ENCODE measurements at regions not wholly inside any gene's neighbourhood (a gene's known extent, or its start where the extent isn't known, plus 50 kb on each side); places are given as distances from the start of the nearest gene placed in this dataset.
"Not testable (repeated sequence)": the region's sequence is repeated elsewhere in the genome, so short reads cannot be mapped to it uniquely, and the experiment has no call there.

DNA sequence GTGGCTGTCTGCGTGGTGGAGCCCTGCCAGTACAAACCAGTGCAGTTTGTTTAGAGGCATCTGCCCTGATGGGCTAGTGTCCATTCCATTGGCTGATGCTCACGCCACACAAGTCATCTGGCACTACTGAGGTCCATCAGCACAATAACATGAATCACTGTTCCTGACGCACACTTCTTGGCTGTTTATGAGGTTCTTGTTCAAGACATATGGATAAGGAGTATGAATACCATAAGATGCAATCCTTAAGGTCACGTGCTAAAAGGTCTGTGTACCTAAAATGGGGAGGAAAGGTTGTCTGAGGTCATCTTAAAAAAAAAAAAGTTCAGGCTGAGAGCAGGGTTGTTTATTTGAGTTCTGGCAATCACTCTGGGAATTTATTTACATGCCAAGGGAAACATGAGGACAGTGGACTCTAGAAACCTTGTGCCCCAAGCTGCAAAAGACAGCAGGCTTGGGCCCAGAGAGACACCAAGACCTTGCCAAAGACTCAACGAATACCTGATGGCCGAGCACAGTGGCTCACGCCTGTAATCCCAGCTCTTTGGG lies 54.1 kb upstream of the SHLD1 start:
- DNase-seq (ENCODE audit: low read depth) = peak; percentile 87

DNA sequence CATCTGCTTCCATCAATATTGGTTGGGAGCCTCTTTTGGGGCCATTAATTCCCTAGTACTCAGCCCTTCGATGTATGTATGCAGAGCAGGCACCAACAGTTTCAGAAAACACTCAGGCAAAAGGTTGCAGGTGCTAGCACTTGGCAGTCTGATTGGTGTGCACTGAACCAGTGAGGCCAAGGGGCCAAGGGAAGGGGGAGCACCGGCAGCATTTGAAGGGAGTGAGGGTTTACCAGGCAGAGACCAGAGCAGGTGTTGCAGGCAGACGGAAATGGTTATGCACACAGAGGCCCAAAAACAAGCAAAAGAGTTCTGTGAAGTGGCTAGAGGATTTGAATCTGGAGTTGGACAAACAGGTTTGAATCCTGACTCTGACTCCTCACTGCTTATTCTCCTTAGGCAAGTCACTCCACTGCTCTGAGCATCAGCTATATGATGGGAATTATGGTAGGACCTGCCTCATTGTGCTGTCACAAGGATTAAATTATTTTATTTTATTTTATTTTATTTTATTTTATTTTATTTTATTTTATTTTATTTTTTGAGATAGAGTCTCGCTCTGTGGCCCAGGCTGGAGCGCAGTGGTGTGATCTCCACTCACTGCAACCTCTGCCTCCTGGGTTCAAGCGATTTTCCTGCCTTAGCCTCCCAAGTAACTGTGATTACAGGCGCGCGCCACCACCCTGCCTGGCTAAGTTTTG lies 58.1 kb upstream of the SHLD1 start:
- no peak for DNase-seq (ENCODE audit: low read depth)

DNA sequence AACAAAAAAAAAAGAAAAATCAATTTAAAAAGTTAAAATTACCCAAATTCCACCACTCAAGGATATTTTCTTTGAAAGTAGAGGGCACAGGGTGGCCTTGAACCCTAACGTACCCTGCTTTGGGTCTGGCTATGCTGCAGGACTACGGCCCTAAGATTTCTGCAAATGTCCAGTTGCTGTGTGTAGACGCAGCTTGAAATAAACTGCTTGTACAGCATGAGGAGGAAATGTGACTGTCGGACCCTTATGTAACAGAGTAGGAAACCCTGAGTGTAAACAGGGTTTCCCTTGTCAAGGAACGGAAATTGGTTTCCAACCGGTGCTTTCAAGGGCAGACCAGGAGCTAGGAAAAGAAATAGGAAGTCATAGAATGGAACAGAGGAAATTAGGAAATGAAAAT lies 60.7 kb upstream of the SHLD1 start:
- no peak for DNase-seq (ENCODE audit: low read depth)

DNA sequence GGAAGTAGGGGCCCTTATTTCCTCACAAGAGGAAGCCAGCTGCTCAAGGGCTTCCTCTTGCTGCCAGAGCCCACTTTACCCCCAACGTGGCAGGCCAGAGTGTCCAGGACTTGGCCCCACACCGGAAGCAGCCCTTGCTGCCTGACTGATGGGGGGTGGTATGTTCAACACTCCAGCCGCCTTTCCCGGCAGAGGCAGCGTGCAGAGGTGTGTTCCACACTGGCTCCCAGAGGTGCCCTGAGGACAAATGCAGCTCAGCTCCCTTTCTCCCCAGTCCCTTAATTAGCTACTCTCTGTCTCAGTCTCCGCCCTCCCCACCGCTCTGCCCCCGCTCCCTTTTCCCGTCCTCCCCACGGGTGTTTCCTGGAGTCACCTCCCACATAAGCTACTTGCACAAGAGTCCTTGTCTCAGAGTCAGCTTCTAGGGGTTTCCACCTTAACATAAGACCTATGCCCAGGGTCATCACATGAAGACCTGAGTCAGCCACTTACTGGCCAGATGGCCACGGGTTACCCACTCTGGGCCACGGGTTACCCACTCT lies 61.7 kb upstream of the SHLD1 start:
- DNase-seq (ENCODE audit: low read depth) = peak; percentile 31

DNA sequence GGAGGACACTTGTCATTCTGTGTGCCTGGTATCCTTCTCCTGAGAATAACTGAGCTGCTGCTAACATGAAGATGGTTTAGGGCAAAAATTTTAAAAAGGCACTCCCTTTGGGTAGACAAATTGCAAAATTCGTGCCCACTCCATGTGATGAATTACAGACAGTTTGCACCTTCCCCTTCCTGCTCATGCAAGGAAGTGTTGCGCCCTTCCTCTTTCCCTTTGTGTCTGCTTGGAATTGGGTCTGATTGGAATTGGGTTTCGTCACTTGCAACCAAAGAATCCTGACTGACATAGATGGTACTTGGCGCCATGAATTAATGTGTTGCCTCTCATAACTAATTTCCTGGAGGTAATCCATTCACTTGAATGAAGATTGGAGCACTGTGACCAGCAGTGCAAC lies 62.3 kb upstream of the SHLD1 start:
- DNase-seq (ENCODE audit: low read depth) = no peak

DNA sequence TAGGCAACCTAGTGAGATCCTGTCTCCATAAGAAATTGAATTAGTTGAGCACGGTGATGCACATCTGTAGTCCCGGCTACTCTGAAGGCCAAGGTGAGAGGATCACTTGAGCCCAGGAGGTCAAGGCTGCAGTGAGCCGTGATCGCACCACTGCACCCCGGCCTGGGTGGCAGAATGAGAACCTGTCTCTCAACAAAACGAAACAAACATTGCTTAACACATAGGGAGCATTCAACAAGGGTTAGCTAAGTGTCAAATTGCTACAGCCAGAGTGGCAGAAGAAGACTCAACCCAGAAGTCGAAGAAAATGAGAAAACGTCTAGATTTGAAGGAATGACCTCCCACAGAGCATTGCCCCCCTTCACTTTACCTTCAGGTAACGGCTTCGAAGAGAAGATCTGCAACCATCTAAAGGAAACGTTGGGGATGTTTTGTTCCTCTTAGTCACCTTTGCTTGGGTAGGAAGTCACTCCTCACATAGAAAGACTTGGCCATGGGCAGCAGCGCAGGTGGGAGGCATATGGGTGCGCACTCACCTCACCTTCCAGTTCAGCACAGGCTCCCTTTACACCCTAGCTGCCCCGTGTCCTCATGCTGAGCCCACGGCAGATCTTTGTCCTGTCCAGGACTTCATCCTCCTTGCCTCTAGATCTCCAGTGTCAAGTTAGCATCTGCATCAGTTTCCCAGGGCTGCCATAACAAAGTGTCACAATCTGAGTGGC lies 63.7 kb upstream of the SHLD1 start:
- no peak for DNase-seq (ENCODE audit: low read depth)

DNA sequence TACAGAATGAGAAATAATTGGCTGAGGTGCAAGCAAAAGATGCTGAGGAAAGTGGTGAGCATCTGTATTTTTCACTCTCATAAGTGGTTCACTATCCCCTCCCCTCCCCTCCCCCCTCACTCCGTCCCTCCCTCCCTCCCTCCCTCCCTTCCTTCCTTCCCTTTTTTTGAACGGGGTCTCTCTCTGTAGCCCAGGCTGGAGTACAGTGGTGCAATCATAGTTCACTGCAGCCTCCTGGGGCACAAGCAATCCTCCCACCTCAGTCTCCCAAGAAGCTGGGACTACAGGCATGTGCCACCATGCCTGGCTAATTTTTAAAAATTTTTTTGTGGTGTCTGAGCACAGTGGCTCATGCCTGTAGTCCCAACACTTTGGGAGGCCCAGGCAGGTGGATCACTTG lies 67.6 kb upstream of the SHLD1 start:
- DNase-seq (ENCODE audit: low read depth) = not testable (repeated sequence)

DNA sequence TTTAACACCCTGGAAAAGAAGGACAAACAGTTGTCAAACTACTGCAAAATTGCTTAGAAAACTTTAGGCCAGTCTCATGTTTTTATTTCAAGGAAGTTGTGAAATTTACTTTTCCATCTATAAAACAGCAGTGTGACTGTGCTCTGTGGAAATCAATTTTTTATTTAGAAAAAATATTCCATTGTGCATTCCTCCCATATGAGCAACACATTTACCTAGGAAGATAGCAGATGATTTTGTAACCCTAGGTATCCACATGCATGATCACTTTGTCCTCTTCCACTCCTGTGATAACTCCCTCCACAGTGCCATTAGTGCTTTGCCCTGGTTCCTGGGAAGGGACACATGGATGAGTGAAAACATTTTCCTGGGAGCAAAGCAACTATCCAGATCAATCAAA lies 69.4 kb upstream of the GPCPD1 start:
- DNase-seq (ENCODE audit: low read depth) = peak; percentile 23

DNA sequence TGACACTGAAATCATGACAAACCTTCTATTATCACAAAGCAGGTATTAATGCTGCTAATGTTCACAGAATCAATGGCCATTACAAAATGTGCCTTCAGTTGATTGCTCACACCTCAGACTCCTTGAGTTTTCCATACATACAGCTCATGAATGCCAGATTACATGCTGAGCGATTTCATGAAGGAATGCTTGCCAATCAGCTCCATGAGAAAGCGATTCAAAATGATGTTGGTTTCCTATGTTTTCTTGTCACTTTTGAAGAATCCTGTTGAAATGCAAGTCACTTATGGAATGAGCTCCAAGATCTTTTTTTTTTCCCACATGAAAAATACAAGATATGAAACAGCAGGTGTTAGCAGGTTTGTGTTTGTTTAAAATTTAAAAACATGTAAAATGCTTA lies 68.0 kb upstream of the GPCPD1 start:
- no peak for DNase-seq (ENCODE audit: low read depth)

DNA sequence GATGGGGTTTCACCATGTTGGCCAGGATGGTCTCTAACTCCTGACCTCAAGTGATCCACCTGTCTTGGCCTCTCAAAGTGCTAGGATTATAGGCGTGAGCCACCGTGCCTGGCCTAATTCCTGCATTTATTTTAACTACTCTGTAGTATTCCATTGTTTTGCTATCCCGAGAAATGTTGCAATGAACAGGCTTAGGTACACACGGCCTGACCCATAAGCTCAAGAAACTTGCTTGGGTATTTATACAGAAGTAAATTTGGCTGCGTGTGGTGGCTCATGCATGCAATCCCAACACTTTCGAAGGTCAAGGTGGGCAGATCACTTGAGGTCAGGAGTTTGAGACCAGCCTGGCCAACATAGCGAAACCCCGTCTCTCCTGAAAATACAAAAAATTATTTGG lies 67.1 kb upstream of the GPCPD1 start:
- not testable (repeated sequence) for DNase-seq (ENCODE audit: low read depth)

DNA sequence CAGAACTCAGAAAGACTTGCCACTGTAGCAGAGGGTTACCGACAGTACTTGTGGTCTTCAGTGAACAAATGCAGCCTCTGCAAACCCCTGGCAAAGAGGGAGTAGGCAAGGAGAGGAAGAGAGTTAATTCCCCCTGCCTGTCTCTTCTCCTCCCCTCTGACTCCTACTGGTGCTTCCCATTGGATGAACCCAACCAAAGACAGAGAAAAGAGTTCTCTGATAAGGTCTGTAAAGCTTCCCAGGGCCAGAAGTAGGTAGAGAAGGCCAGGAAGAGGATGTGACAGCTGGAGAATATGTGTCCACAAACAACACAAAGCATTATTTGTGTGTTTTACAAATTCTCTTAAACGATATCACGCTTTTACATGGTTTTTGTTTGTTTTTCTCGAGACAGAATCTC lies 66.6 kb upstream of the GPCPD1 start:
- no peak for DNase-seq (ENCODE audit: low read depth)

DNA sequence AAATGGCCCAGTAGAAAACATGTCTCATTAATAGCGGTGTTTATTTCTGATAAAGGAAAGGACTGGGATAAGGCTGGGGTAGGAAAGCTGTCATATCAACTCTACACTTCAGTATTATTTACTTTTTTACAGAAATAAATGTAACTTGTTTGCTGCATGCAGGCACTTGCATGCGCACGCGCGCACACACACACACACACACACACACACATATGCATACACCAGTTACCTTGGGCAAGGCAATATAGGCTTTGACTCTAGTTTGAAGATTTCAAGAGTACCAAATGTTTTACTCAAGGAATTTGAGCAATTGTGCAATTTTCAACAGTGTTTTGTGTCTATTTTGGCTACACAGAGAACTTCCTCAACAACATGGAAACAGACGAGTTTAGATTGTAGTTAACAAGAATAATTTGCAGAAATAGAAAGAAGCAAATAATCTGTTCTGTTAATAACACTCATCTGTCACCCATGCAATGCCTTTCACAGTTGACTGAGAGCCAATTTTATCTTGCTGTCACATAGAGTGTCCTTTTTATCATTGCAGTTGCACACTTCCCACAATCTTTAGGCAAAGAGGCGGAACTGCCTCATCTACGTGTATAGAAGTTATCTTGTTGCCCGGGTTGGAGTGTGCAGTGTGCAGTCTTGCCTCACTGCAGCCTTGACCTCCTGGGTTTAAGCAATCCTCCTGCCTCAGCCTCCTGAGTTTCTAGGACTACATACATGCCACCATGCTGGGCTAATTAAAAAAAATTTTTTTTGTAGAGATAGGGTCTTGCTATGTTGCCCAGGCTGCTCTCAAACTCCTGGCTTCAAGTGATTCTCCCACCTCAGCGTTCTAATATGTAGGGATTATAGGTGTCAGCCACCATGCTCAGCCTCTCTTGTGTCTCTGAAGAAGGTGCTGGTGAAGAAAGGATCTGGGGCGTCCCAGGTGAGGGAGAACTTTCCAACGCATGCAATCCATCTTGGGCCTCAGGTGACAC lies 64.6 kb upstream of the GPCPD1 start:
- peak; percentile 44 for DNase-seq (ENCODE audit: low read depth)

DNA sequence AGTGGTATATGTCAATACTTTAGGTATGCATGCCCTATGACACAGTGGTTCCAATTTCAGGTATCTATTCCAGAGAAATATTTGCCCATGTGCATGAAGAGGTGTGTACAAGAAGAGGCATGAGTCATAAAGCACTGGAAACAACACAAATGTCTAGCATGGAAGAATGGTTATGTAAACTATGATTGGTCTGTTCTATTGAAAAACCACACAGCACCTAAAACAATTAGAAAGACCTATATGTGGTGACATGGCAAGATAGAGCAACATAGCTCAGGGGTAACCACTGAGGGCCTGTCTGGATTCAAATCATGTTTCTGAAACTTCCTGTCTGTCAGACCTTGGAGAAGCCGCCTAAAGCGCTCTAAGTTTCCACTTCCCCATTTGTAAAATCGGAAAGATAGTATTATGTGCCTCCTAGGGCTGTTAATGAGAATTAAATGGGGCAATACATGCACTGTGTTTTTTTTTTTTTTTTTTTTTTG lies 63.4 kb upstream of the GPCPD1 start:
- DNase-seq (ENCODE audit: low read depth) = peak; percentile 26

DNA sequence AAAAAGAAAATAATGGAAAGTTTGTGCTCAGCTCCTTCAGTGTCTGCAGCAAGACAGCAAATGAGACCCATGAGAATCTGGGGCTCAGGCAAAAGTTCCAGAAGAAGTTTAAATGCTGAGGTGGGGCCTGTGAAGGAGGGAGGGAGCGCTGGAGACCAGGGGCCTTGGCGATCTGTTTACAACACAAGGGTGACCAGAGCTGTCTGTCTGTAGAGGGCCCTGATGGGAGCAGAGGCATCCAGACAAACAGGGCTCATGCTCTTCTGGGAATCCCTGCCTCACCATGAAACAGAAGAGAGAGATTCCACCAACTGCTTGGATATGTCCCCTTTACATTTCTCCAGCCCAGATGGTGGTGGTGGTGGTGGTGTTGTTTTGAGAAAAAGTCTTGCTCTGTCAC lies 60.1 kb upstream of the GPCPD1 start:
- DNase-seq (ENCODE audit: low read depth) = no peak

DNA sequence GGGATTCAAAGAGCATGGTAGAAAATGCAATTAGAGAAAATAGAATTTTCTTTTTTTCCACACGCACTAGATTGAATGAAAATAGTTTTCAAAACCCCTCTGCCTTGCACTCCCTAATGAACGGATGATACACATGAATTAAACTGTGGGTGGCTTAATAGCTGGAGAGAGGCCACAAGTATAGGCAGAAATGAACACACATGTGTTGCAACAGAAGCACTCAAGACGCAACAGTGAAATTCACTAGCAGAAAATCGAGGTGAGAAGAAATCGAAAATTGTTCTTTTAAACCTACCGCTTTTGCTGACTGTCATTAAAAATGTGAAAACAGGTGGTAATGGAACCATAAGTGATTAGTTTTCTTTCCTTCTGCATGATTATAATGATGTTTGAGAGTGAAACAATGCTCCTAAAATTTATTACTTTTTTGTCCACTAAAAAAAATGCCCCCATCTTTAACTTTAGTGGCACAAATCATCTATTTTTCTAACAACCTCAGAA lies 59.3 kb upstream of the GPCPD1 start:
- DNase-seq (ENCODE audit: low read depth) = no peak

DNA sequence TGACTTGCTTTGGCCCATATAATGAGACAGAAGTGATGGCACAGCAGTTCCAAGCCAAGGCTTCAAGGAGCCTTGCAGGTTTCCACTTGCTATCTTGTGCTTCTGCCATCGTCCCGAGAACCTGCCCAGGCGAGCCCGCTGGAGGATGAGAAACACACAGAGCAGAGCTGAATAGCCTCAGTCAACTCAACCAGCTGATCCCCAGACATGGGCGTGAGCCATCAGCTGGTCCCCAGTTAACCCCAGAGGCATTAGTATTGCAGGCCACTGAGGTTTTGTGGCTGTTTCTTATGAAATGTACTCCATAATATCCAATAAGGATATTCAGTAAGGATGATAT lies 57.7 kb upstream of the GPCPD1 start:
- DNase-seq (ENCODE audit: low read depth) = no peak

DNA sequence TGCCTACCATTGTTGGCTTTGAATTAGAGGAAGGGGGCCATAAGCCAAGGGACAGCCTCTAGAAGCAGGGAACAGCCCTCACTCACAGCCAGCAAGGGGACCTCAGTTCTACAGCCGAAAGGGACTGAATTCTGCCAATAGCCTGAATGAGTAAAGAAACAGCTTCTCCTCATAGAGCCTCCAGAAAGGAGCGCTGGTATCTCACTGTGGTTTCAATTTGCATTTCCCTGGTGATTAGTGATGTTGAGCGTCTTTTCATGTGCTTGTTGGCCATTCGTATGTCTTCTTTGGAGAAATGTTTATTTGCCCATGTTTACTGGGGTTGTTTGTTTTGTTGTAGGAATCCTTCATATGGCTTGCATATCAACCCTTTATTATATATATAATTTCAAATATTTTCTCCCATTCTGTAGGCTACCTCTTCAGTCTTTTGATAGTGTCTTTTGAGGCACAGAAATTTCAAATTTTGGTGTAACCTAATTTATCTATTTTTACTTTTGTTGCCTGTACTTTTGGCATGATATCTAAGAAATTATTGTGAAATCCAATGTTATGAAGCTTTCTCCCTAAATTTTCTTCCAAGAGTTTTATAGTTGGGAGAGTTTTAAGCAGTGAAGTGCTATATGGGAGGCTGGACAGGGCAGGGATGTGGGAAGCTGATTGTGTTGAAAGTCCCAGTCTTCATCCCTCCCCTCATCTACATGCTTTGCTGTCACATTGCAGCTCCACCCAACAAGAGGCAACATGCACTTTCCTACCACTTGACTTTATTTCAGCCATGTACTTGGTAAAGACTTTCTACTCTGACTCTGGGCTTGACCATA lies 57.1 kb upstream of the GPCPD1 start:
- DNase-seq (ENCODE audit: low read depth) = no peak

DNA sequence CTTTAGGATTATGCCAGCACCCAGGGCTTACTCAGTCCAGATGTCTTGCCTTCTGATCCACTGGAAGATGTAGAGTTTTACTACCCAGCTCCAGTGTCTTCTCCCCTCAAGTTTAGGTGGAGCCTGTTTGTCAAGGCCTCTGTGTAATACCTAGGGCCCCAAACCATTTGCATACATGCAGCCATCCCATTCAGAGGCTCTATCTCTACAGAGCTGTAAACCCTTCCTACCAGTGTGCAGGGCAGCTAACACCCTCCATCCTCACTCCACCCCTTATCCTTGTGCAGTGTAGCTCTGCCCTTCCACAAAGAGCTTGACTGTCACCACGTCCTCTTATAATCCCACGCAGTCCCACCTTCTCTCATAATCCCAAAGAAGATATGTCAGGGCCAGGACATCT lies 54.6 kb upstream of the GPCPD1 start:
- no peak for DNase-seq (ENCODE audit: low read depth)

DNA sequence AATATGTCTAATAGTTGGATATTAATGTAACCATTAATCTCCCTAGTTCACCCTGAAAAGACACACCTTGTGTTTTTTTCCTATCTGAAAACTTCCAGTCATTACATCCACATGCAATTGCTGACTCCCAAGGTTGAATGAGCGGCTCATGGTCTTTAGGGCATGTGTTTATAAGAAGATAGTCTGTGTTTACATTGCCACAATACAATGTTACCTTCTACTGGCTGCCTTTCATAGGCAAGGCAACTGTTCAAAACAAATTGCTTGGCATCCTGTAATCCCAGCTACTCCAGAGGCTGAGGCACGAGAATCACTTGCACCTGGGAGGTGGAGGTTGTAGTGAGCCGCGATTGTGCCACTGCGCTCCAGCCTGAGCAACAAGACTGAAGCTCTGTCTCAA lies 52.6 kb upstream of the GPCPD1 start:
- no peak for DNase-seq (ENCODE audit: low read depth)

DNA sequence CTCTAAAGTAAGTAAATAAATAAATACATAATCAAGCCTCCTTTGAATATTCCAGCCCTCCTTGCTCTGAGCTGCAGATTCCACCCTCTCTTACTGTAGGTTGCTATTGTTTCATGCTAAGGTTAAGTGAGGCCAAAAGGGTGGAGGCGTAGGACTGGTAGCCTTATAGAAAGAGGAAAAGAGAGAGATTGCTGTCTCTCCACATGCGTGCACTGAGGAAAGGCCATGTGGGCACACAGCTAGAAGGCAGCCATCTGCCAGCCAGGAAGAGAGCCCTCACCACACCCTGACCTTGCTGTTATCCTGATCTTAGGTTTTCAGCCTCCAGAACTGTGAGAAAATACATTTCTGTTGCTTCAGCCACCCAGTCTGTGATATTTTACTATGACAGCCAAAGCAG lies 52.0 kb upstream of the GPCPD1 start:
- no peak for DNase-seq (ENCODE audit: low read depth)

DNA sequence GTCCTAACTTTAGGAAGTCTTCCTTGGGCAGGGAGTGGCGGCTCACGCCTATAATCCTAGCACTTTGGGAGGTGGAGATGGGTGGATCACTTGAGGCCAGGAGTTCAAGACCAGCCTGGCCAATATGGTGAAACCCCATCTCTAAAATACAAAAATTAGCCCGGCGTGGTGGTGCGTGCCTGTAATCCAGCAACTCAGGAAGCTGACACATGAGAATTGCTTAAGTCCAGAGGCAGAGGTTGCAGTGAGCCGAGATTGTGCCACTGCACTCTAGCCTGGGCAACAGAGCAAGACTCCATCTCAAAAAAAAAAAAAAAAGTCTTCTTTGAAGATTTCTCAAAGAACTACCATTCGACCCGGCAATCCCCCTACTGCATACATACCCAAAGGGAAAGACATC lies 50.0 kb upstream of the GPCPD1 start:
- DNase-seq (ENCODE audit: low read depth) = not testable (repeated sequence)
